CD14-positive monocyte (primary cell): ENCODE measurements at regions not wholly inside any gene's neighbourhood (a gene's known extent, or its start where the extent isn't known, plus 50 kb on each side); places are given as distances from the start of the nearest gene placed in this dataset.

ENCODE experiments used
- DNase-seq, 3 donors: peaks; one replicate each; pipeline ENCODE4 v3.0.0-alpha.2; 2011 to 2022
- H2AFZ ChIP-seq: 2 replicates; pipeline ENCODE4 v1.6.0; 2012; ENCODE audit warnings: mild to moderate bottlenecking, low read depth, low read length, inconsistent platforms; ENCODE audit not compliant: insufficient read depth, poor library complexity, severe bottlenecking
- H3K27ac ChIP-seq, 2 donors: 1 replicate in 1 of 2; 2 replicates in 1 of 2; pipeline ENCODE4 v1.5.1; 2012 to 2013; ENCODE audit warnings: low read length in 2 of 2, control low read depth in 1 of 2, inconsistent platforms in 1 of 2, low read depth in 1 of 2, mild to moderate bottlenecking in 1 of 2
- H3K27me3 ChIP-seq, 2 donors: one replicate each; pipeline versions ENCODE4 v1.6.0 to v1.6.1; 2011 to 2013; ENCODE audit warnings: low read length in 2 of 2; ENCODE audit not compliant: control insufficient read depth in 2 of 2, insufficient read depth in 2 of 2
- H3K36me3 ChIP-seq, 2 donors: replicated peaks in 1 of 2; 1 replicate in 1 of 2; 2 replicates in 1 of 2; pipeline versions ENCODE4 v1.5.1 to v1.6.1; 2012 to 2013; ENCODE audit warnings: low read length in 2 of 2, control low read depth in 1 of 2, inconsistent platforms in 1 of 2, mild to moderate bottlenecking in 1 of 2; ENCODE audit not compliant: insufficient read depth in 2 of 2, control insufficient read depth in 1 of 2
- H3K4me1 ChIP-seq, 2 donors: 1 replicate in 1 of 2; 2 replicates in 1 of 2; pipeline versions ENCODE4 v1.5.1 to v1.6.1; 2012 to 2013; ENCODE audit warnings: low read length in 2 of 2, control low read depth in 1 of 2, inconsistent platforms in 1 of 2, mild to moderate bottlenecking in 1 of 2, moderate library complexity in 1 of 2; ENCODE audit not compliant: insufficient read depth in 2 of 2, control insufficient read depth in 1 of 2
- H3K4me2 ChIP-seq: replicated peaks from 2 replicates; pipeline ENCODE3; 2012; ENCODE audit warnings: low read length, moderate library complexity, mild to moderate bottlenecking; ENCODE audit not compliant: poor library complexity, severe bottlenecking; ENCODE audit errors: extremely low read depth
- H3K4me3 ChIP-seq, 3 experiments: fragments of 200-600 bp in 1 of 3; sonication (generic) in 1 of 3; replicated peaks in 1 of 3; 1 replicate in 2 of 3; 2 replicates in 1 of 3; pipeline ENCODE4 v1.5.1; 2011 to 2013; ENCODE audit warnings: low read length in 3 of 3, mild to moderate bottlenecking in 3 of 3, control low read depth in 2 of 3, low read depth in 2 of 3, inconsistent platforms in 1 of 3, moderate library complexity in 1 of 3
- H3K79me2 ChIP-seq: 2 replicates; pipeline ENCODE4 v1.6.0; 2012; ENCODE audit warnings: mild to moderate bottlenecking, control low read depth, inconsistent platforms, low read length, moderate library complexity; ENCODE audit not compliant: insufficient read depth
- H3K9ac ChIP-seq: 2 replicates; pipeline ENCODE4 v1.6.0; 2017; ENCODE audit warnings: low read length, mild to moderate bottlenecking; ENCODE audit not compliant: insufficient read depth, poor library complexity, severe bottlenecking
- H3K9me3 ChIP-seq, 2 donors: replicated peaks in 1 of 2; 1 replicate in 1 of 2; 2 replicates in 1 of 2; pipeline versions ENCODE4 v1.5.1 to v1.6.1; 2012 to 2013; ENCODE audit warnings: low read length in 2 of 2, control low read depth in 1 of 2; ENCODE audit not compliant: control insufficient read depth in 1 of 2, insufficient read depth in 1 of 2
- H4K20me1 ChIP-seq: 2 replicates; pipeline ENCODE4 v1.6.0; 2012; ENCODE audit warnings: mild to moderate bottlenecking, low read length, control low read depth, moderate library complexity; ENCODE audit not compliant: insufficient read depth
- H3K27ac Mint-ChIP-seq, 7 donors: one replicate each; pipeline ENCODE4 v1.8.0; 2020; ENCODE audit warnings: mild to moderate bottlenecking in 7 of 7, mixed read lengths in 7 of 7, moderate library complexity in 6 of 7, inconsistent platforms in 2 of 7
- H3K27me3 Mint-ChIP-seq, 3 donors: one replicate each; pipeline ENCODE4 v1.8.0; 2021 to 2022; ENCODE audit warnings: low read depth in 3 of 3, mild to moderate bottlenecking in 3 of 3, mixed read lengths in 3 of 3, moderate library complexity in 3 of 3, inconsistent platforms in 1 of 3
- H3K36me3 Mint-ChIP-seq, 2 donors: one replicate each; pipeline ENCODE4 v1.8.0; 2020; ENCODE audit warnings: mixed read lengths in 2 of 2, inconsistent platforms in 1 of 2, mild to moderate bottlenecking in 1 of 2
- H3K4me1 Mint-ChIP-seq: one replicate; pipeline ENCODE4 v1.8.0; 2020; ENCODE audit warnings: mild to moderate bottlenecking, mixed read lengths
- H3K4me3 Mint-ChIP-seq, 2 donors: one replicate each; pipeline ENCODE4 v1.8.0; 2020; ENCODE audit warnings: mild to moderate bottlenecking in 2 of 2, mixed read lengths in 2 of 2, moderate library complexity in 1 of 2
- H3K9me3 Mint-ChIP-seq, 7 donors: one replicate each; pipeline ENCODE4 v1.8.0; 2020 to 2022; ENCODE audit warnings: mixed read lengths in 7 of 7, mild to moderate bottlenecking in 6 of 7, moderate library complexity in 6 of 7, inconsistent platforms in 2 of 7
- CTCF ChIP-seq: fragments of 200-600 bp; IDR thresholded peaks from one replicate; pipeline ENCODE4 v1.8.0; 2022; ENCODE audit warnings: antibody characterized with exemption, mild to moderate bottlenecking
- WGBS: methylation state at CpG from one replicate; pipeline ENCODE4 v1.1.5; 2013; ENCODE audit warnings: missing lambda C conversion rate; ENCODE audit not compliant: insufficient coverage; 5-methylcytosine and 5-hydroxymethylcytosine counted together
- intact Hi-C, 2 donors: fragments of 100-400 bp; cut with micrococcal nuclease; formaldehyde crosslinking; loops; one replicate each; pipeline versions ENCODE4 v1.15.0 to v1.15.1; 2023

- 100% methylated on average over 1 of the region's 1 CpG for WGBS
- no peak for TF ChIP-seq CTCF
- H3K36me3 ChIP-seq: no peaks in the 10 kb centered on the region
- H3K36me3 Mint-ChIP-seq: no peaks in the 10 kb centered on the region
- H3K27ac ChIP-seq: no peak overlapping the region
- H3K4me1 ChIP-seq: no peaks in the 10 kb centered on the region
- H3K27me3 ChIP-seq: no peaks in the 10 kb centered on the region
- H3K4me3 ChIP-seq: no peak overlapping the region
- H3K4me1 Mint-ChIP-seq: no peaks in the 10 kb centered on the region
- no peak overlapping the region for H3K27ac Mint-ChIP-seq
- peaks cover 0 to 3% (median 3%) of the 10 kb centered on the region in 3 donors for H3K27me3 Mint-ChIP-seq
- H3K9me3 ChIP-seq: no peaks in the 10 kb centered on the region
- H3K9ac ChIP-seq: no peak overlapping the region
- H3K4me3 Mint-ChIP-seq: no peak overlapping the region
- intact Hi-C loops: no loop called here
- DNase-seq: no peak
- H3K9me3 Mint-ChIP-seq: peaks cover 0 to 12% (median 1%) of the 10 kb centered on the region in 7 donors
- H2AFZ ChIP-seq: no peak overlapping the region
- no peaks in the 10 kb centered on the region for H4K20me1 ChIP-seq
- H3K79me2 ChIP-seq: no peaks in the 10 kb centered on the region
- no peak overlapping the region for H3K4me2 ChIP-seq
Observed at GRCh38 chr10:111373696-111374095, 296.9 kb downstream of the ADRA2A start.

DNA sequence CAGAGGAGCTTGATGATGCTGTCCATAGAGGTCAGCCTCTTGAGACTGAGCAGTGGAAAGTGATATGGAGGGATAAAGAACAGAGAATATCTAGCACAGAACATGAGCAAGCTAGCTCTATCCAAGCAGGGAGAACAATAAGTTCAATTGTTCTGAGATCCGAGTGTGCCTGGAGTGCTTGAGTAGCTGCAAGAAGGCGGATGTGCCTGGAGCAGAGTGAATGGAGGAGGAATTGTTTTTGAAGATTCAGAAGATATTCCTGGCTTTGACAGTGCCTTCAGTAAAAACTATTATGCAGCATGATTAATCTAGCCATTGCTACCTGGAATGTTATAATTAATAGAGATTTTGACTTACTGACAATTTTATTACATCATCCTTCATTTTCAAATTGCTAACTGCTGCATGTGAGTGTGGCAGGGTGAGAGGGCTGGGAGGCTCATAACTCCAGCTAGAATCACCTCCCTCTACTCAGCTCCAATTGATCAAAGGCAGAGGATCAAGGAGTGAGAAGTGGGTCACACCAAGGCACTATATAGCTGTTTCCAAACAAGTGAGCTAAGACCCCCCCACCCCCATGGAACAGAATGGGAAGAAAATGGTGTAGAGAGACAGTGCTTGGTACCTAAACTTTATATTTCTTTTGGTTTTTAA is 302.8 kb downstream of the ADRA2A start:
- H3K4me1 Mint-ChIP-seq: no peaks in the 10 kb centered on the region
- Histone ChIP-seq H3K4me1 (no peaks in the 10 kb centered on the region), H3K4me2 (no peak overlapping the region), H3K79me2 (no peaks in the 10 kb centered on the region), H4K20me1 (no peaks in the 10 kb centered on the region), H3K27me3 (no peaks in the 10 kb centered on the region), H3K9ac (no peak overlapping the region), H3K4me3 (no peak overlapping the region), H3K36me3 (no peaks in the 10 kb centered on the region), H3K27ac (no peak overlapping the region), H3K9me3 (peaks cover 0 to 5% of the 10 kb centered on the region in 2 donors), H2AFZ (no peak overlapping the region)
- peaks cover 0 to 16% (median 4%) of the 10 kb centered on the region in 7 donors for H3K9me3 Mint-ChIP-seq
- WGBS: 95% methylated on average over 2 of the region's 2 CpGs
- no peak for DNase-seq
- H3K27ac Mint-ChIP-seq: no peak overlapping the region
- no peaks in the 10 kb centered on the region for H3K36me3 Mint-ChIP-seq
- intact Hi-C loops: no loop called here
- H3K27me3 Mint-ChIP-seq: peaks cover 0 to 2% (median 0%) of the 10 kb centered on the region in 3 donors
- H3K4me3 Mint-ChIP-seq: no peak overlapping the region
- no peak for TF ChIP-seq CTCF
